Neural cell (in vitro differentiated cells): ENCODE measurements at regions not wholly inside any gene's neighbourhood (a gene's known extent, or its start where the extent isn't known, plus 50 kb on each side); places are given as distances from the start of the nearest gene placed in this dataset.

Source experiments
- EP300 ChIP-seq: fragments of 450-650 bp; conservative IDR thresholded peaks from 2 replicates; pipeline ENCODE4 v1.6.1; 2014; ENCODE audit warnings: antibody characterized with exemption, mild to moderate bottlenecking, moderate library complexity; ENCODE audit not compliant: poor library complexity, severe bottlenecking
- EZH2 ChIP-seq: fragments of 200-600, 300-800 bp; shearing (Covaris generic), sonication (generic); IDR thresholded peaks from 2 replicates; pipeline ENCODE4 v1.6.1; 2014; ENCODE audit warnings: antibody characterized with exemption, low read length, borderline replicate concordance, mild to moderate bottlenecking; ENCODE audit not compliant: insufficient read depth, poor library complexity, severe bottlenecking
- MXI1 ChIP-seq: fragments of 450-650 bp; conservative IDR thresholded peaks from 2 replicates; pipeline ENCODE4 v1.6.1; 2014; ENCODE audit warnings: antibody characterized with exemption, mild to moderate bottlenecking; ENCODE audit not compliant: poor library complexity, severe bottlenecking
- POLR2AphosphoS5 ChIP-seq: IDR thresholded peaks from 2 replicates; pipeline ENCODE4 v1.6.1; 2012
- RAD21 ChIP-seq: fragments of 450-650 bp; conservative IDR thresholded peaks from 2 replicates; pipeline ENCODE4 v1.6.1; 2014; ENCODE audit warnings: antibody characterized with exemption, mild to moderate bottlenecking, moderate library complexity
- SMC3 ChIP-seq: fragments of 450-650 bp; conservative IDR thresholded peaks from 2 replicates; pipeline ENCODE4 v1.6.1; 2014; ENCODE audit warnings: antibody characterized with exemption, mild to moderate bottlenecking, moderate library complexity; ENCODE audit not compliant: poor library complexity
- TF ChIP-seq, protein P1 (sequence below): fragments of 450-650 bp; IDR thresholded peaks from 2 replicates; pipeline ENCODE4 v1.5.1; 2014; ENCODE audit warnings: antibody characterized with exemption, mild to moderate bottlenecking, moderate library complexity; ENCODE audit not compliant: poor library complexity, severe bottlenecking
- TF ChIP-seq, protein P2 (sequence below): IDR thresholded peaks from 2 replicates; pipeline ENCODE4 v1.6.1; 2012; ENCODE audit warnings: borderline replicate concordance

- TF ChIP-seq MXI1 (no peak), RAD21 (no peak), EZH2 (no peak), POLR2AphosphoS5 (no peak), SMC3 (no peak), EP300 (no peak)
- TF ChIP-seq, protein P1, sequence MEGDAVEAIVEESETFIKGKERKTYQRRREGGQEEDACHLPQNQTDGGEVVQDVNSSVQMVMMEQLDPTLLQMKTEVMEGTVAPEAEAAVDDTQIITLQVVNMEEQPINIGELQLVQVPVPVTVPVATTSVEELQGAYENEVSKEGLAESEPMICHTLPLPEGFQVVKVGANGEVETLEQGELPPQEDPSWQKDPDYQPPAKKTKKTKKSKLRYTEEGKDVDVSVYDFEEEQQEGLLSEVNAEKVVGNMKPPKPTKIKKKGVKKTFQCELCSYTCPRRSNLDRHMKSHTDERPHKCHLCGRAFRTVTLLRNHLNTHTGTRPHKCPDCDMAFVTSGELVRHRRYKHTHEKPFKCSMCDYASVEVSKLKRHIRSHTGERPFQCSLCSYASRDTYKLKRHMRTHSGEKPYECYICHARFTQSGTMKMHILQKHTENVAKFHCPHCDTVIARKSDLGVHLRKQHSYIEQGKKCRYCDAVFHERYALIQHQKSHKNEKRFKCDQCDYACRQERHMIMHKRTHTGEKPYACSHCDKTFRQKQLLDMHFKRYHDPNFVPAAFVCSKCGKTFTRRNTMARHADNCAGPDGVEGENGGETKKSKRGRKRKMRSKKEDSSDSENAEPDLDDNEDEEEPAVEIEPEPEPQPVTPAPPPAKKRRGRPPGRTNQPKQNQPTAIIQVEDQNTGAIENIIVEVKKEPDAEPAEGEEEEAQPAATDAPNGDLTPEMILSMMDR = no peak
- TF ChIP-seq, protein P2, sequence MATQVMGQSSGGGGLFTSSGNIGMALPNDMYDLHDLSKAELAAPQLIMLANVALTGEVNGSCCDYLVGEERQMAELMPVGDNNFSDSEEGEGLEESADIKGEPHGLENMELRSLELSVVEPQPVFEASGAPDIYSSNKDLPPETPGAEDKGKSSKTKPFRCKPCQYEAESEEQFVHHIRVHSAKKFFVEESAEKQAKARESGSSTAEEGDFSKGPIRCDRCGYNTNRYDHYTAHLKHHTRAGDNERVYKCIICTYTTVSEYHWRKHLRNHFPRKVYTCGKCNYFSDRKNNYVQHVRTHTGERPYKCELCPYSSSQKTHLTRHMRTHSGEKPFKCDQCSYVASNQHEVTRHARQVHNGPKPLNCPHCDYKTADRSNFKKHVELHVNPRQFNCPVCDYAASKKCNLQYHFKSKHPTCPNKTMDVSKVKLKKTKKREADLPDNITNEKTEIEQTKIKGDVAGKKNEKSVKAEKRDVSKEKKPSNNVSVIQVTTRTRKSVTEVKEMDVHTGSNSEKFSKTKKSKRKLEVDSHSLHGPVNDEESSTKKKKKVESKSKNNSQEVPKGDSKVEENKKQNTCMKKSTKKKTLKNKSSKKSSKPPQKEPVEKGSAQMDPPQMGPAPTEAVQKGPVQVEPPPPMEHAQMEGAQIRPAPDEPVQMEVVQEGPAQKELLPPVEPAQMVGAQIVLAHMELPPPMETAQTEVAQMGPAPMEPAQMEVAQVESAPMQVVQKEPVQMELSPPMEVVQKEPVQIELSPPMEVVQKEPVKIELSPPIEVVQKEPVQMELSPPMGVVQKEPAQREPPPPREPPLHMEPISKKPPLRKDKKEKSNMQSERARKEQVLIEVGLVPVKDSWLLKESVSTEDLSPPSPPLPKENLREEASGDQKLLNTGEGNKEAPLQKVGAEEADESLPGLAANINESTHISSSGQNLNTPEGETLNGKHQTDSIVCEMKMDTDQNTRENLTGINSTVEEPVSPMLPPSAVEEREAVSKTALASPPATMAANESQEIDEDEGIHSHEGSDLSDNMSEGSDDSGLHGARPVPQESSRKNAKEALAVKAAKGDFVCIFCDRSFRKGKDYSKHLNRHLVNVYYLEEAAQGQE = no peak
These were observed 240.9 kb upstream of the ADAMTS9 start for GRCh38 chr3:64928683-64929082.
